GM19238 (cell line): ENCODE measurements at regions not wholly inside any gene's neighbourhood (a gene's known extent, or its start where the extent isn't known, plus 50 kb on each side); places are given as distances from the start of the nearest gene placed in this dataset.

Source experiments
- DNase-seq: peaks from one replicate; pipeline ENCODE4 v3.0.0; 2011; ENCODE audit warnings: low spot score; ENCODE audit not compliant: insufficient read length

GRCh38 chr2:176675271-176675949 lies 406.2 kb downstream of the MTX2 start:
- DNase-seq: no peak

- no peak for DNase-seq
These were observed 408.6 kb downstream of the MTX2 start for GRCh38 chr2:176677746-176678265.

DNA sequence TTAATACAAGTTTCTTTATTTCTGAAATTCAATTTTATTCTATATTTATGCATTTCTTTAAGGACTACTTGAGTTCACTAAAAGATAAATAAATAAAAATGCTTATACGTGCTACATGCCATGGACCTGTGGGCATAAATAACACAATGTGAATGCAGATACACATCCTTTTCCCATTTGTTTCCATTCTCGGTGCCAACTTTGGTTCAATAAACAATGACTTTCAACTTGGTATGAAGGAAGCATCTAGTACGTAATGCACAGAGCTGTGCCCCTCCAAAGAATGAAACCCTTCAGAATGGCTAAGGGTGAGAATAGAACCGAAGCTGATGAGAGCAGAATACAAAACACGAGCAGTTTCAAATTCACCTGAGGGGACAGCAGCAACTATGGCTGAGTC lies 409.3 kb downstream of the MTX2 start:
- DNase-seq: no peak

DNA sequence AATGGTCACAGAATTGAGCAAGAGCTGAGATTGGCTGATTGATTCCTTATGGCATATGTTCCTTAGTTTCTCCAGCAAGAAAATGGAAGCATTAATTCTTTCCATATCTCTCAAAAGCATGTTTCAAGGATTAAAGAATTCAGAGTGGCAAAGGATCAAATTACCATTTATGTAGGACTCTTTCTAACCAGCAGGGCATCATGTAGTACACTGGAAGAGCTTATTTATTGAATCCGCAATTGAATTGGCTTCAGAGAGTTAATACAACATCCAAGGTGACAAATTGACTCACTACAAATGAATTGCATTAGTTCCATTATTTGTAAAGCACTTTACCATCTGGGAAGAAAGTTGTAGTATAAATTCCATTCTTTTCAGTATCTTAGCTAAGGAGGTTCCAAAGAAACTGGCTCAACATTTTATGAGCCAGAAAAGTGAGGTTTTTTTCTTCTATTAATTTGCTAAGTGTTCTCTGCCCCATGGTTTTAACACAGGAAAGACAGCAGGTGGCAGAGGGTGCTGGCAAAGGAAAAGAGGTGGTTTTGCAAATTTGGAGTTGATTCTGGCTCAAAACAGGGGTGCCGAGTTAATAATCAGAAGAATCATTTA lies 409.9 kb downstream of the MTX2 start:
- DNase-seq: no peak

DNA sequence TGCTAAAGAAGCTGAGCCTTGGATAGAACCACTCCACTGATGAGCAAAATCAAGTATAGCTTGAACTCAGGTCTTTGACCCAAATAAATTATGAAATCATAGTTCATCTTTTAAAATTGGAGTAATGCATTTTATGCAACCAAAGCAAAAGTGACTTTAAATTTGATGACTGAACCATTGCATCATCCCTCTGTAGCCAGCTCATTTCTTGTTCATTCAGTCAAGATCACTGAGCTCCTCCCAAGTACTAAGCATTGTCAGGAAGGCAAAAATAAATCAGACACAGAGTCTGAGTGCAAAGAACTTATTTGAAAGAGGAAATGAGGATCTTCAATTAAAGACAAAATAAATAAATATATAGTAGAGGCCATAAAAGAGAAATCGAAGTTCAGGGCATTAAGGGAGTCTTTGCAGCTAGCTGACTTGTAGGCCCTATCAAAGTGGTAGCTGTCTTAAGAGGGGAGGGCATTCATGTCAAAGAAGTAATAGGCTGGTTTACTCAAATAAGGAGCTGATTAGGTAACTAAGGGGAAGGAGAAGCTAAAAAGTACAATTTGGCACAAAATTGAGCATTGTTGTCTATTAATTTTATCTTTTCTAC lies 411.8 kb downstream of the MTX2 start:
- DNase-seq: no peak

DNA sequence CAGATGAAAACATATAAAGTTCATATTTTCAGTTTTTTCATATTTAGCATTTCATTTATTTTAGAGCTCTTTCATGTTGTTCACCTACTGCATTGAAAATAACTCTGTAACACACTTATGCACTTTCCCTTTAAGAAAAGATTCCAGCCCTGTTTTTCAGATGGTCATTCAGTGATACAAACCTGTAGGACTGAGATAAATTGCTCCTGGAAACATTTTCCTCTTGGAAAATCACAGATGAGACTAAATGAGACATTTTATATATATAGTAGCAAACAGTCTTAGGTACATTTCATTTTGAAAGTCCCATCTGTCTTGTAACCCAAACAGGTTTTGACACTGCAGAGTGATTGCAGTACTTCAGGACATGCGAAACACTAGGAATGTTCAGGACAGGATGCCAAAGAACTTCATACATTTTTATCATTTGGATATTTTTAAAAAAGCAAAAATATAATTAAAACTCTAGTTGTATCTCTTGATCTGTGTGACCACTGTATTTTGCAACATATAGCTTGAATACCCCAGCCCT lies 412.4 kb downstream of the MTX2 start:
- DNase-seq: no peak

DNA sequence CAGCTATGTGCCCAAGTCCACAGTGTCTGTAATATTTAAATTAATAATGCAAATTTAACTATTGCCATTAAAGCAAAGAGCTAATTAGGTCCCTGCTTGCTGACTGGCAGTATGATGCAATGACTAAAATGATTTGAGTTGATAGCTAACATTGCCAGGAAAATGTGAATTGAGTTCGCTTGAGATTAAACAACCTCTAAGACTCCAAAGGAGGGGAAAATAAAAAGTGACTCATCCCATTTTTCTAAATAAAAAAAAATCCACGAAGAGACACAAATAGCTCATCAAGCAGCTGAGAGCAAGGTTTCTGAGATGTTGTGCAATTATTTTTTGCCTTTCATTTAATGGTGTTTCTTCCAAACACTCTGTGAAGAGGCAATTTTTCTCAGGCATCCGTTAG lies 413.0 kb downstream of the MTX2 start:
- DNase-seq: no peak

GRCh38 chr2:176683618-176684111 lies 414.4 kb downstream of the MTX2 start:
- no peak for DNase-seq

DNA sequence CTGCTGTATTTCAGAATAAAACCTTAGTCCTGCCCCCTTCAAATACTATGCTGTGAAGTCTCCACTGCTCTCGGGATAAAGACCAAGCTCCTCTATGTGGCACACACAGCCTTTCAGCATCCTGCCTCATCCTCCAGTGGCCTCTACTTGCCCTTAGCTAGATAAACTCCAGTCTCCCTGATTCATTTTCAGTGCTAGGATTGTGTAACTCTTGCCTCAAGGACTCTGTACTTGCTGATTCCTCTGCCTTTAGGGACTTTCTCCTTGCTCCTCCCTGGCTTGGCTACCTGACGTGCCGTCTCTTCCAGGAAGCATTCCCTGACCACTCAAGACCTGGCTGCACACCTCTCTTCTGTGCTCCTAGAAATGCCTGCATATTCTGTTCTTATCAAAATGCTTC lies 416.7 kb downstream of the MTX2 start:
- no peak for DNase-seq

DNA sequence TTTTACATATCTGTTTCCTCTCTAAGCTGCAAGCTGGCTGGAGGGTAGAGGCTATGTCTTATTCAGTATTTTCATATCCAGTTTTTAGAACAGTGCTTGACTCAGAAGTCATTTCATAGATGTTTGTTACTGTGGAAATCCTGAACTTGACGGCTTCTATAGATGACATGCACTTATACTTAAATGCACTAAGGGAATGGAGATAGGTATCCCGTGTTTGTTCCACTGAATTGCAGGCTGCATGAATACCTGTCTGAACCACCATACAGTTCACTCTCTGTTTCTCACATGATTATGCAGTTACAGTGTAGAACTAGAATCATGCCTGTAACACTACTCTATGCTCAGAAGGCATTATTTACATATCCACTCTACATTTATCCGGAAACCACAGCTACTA lies 417.1 kb downstream of the MTX2 start:
- DNase-seq: no peak

- no peak for DNase-seq
These were observed 418.1 kb downstream of the MTX2 start for GRCh38 chr2:176687342-176687741.

DNA sequence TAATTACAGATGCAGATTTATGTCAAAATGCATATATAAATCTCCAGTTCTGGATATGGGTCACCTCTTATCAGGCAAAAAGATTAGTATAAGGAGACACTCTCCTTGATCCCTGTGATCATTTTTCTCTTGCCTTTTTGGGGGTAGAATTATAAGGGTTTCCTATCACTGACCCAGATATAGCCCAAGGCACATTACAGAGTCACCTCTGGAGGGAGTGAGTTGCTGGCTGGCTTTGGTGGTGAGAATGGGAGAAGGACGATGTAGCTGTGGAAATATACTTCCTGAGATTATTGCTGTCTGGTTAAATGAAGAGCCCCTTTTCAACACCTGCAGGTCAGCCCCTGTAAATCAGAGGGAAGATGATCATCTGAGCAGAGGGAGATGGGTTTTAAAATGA lies 418.7 kb downstream of the MTX2 start:
- DNase-seq: no peak

DNA sequence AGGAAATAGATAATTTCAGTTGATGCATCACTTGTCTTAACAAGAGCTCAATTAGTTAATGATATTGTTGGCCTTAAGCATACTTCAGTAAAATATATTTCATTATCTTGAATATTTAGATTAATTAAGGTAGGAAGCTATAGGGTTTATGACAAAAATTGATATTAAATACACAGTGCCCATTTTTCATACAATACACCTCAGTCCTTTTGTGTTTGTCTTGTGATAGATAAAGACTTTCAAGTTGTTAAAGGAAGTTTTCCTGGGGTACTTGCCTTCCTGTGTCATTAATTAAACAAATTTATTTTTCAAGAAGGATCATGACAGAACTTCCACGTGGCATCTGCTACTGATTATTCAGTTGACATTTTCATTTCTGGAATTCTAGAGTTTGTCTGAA lies 420.5 kb downstream of the MTX2 start:
- DNase-seq: no peak

DNA sequence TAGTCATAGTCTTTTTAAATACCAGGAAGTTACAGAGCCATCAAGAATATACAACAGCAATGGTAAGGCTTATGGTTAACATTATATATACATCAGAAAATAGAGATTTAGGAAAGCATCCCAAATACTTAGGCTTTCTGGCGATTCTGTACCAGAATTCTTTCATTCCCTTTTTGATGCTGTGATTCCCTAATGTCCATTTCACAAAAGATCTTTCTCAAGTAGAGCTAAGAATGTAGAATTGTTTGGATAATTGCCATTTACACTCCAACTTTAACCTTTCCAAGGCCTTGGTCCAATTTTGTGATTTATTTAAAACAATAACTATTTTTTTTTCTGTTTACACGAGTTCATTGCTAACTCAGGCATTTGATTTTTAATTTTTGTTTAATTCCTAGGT lies 422.2 kb downstream of the MTX2 start:
- no peak for DNase-seq

GRCh38 chr2:176692533-176692932 lies 423.3 kb downstream of the MTX2 start:
- DNase-seq: no peak

GRCh38 chr2:176699098-176699497 lies 429.9 kb downstream of the MTX2 start:
- DNase-seq: no peak

DNA sequence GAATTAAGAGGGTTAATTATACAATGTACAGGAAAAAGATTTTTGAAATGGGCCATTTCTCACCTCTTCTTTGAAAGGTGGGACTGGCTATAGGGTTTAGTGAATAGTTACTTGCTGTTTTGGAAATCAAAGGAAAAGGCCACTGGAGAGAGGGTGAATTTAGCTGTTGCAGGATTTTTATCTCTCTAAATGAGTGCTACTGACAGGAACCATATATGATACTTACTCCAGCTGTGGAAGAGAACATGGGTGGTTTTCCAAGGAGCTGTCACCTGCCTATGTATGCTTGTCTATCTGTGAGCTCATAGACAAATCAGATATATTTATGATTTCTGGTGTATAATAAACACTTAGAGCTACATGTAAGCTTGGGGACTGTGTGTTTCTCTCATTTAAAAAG lies 430.4 kb downstream of the MTX2 start:
- DNase-seq: no peak

DNA sequence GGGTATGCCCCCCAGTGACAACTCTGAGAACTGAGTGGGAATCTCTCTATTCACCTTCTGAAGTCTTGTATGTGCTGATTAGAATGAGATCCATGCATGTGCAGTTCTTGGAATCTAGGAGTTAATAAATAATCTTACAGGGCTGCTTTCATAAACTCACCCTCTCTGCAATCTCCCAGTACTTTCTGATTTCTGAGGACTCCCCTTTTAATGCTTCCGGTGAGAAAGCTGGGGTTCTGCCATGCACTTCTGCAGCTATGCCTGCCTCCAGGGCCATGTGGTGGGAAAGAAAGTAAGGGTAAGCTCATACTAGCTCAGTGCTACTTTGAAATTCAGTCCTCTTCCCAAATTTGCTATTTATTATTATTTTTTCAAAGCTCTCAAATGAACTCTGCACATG lies 432.9 kb downstream of the MTX2 start:
- DNase-seq: no peak

GRCh38 chr2:176704282-176704858 lies 435.1 kb downstream of the MTX2 start:
- DNase-seq: no peak

DNA sequence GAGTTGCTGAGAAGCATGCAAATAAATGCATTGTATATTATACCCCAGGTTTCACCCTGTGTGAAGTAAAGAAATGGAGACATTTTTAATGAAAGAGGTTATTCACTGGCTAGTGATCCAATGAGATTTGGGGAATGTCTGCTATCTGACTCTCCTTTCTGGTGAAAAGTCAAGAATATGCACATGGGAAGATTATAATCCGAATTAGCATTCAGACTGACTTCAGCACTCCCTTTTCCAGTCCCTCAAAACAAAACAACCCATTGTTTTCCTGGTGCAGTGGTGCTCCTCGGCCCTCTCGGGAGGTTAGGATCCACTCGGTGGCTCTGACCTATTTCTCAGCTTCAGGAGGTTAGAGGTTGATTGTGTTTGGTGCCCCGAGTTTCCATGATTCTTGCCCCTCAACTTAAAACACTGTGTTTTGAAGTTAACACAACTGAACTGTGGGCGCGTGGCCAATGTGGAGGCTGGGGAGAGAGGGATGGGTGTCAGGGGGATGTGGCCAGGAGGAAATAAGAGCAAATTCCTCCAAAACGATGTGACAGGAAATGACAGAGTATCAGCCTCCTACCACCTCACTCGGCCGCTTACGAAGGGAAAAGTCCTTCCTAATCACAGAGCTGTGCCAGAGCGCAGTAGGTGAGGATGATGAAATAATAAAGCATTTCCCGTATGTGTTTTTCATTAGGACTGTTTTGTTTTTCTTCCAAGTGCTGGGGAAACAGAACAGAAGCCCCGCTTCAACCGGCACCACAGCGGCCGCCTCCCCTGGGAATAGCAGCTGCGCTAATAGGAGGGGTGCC lies 440.1 kb downstream of the MTX2 start:
- no peak for DNase-seq

- no peak for DNase-seq
These were observed 440.7 kb downstream of the MTX2 start for GRCh38 chr2:176709991-176710390.
